C1 segment of cervical spinal cord (tissue), 14 donors: ENCODE measurements at regions not wholly inside any gene's neighbourhood (a gene's known extent, or its start where the extent isn't known, plus 50 kb on each side); places are given as distances from the start of the nearest gene placed in this dataset.
"Not testable (repeated sequence)": the region's sequence is repeated elsewhere in the genome, so short reads cannot be mapped to it uniquely, and the experiment has no call there.

Experiments used
- DNase-seq, 14 donors: peaks; one replicate each; lab custom pipeline; 2025; lab: John Stamatoyannopoulos, UW

- peak in 3 of 14 donors; percentile 4 to 45 (median 20) for DNase-seq
Observed at GRCh38 chr6:27133281-27134227, 113.9 kb upstream of the PRSS16 start.

GRCh38 chr6:27135087-27135657 lies 112.3 kb upstream of the PRSS16 start:
- DNase-seq = no peak

- DNase-seq = no peak
Observed at GRCh38 chr6:27136077-27136644, 111.3 kb upstream of the PRSS16 start.

- DNase-seq = no peak
Observed at GRCh38 chr6:27136978-27137814, 110.3 kb upstream of the PRSS16 start.

GRCh38 chr6:27138406-27138805 lies 109.1 kb upstream of the PRSS16 start:
- no peak for DNase-seq

GRCh38 chr6:27138837-27139755 lies 108.4 kb upstream of the PRSS16 start:
- DNase-seq = peak in 8 of 14 donors; percentile 8 to 35 (median 22)

GRCh38 chr6:27139756-27140579 lies 107.5 kb upstream of the PRSS16 start:
- DNase-seq = peak in 1 of 14 donors; percentile 14

- no peak for DNase-seq
Observed at GRCh38 chr6:27140999-27141528, 106.4 kb upstream of the PRSS16 start.

GRCh38 chr6:27141529-27142015 lies 105.9 kb upstream of the PRSS16 start:
- DNase-seq = no peak

- not testable (repeated sequence) for DNase-seq
Observed at GRCh38 chr6:27143020-27143388, 104.5 kb upstream of the PRSS16 start.

GRCh38 chr6:27143474-27144026 lies 104.0 kb upstream of the PRSS16 start:
- no peak for DNase-seq

GRCh38 chr6:27144740-27145079 lies 102.8 kb upstream of the PRSS16 start:
- no peak for DNase-seq

GRCh38 chr6:27145731-27146455 lies 101.6 kb upstream of the PRSS16 start:
- peak in 8 of 14 donors; percentile 2 to 52 (median 23) for DNase-seq

GRCh38 chr6:27146456-27146705 lies 101.1 kb upstream of the PRSS16 start:
- DNase-seq = not testable (repeated sequence)

- peak in 12 of 14 donors; percentile 41 to 88 (median 72) for DNase-seq
Observed at GRCh38 chr6:27146706-27147505, 100.6 kb upstream of the PRSS16 start.

- DNase-seq = no peak
Observed at GRCh38 chr6:27148404-27148795, 99.1 kb upstream of the PRSS16 start.

GRCh38 chr6:27149150-27149549 lies 98.4 kb upstream of the PRSS16 start:
- no peak for DNase-seq

GRCh38 chr6:27154696-27155095 lies 92.8 kb upstream of the PRSS16 start:
- DNase-seq = no peak
